LNCaP clone FGC (cell line): ENCODE measurements at regions not wholly inside any gene's neighbourhood (a gene's known extent, or its start where the extent isn't known, plus 50 kb on each side); places are given as distances from the start of the nearest gene placed in this dataset.

Experiments used
- DNase-seq: peaks from one replicate; pipeline ENCODE4 v3.0.0-alpha.2; 2011; ENCODE audit warnings: low read depth
- H3K4me3 ChIP-seq: 2 replicates; pipeline ENCODE4 v1.5.1; 2011; ENCODE audit warnings: mild to moderate bottlenecking, low read depth, low read length, control low read depth
- TF ChIP-seq, protein P1 (sequence below): IDR thresholded peaks from 2 replicates; pipeline ENCODE4 v1.5.1; 2012; ENCODE audit warnings: mild to moderate bottlenecking; ENCODE audit not compliant: control insufficient read depth, insufficient read depth; ENCODE audit errors: extremely low read depth

DNA sequence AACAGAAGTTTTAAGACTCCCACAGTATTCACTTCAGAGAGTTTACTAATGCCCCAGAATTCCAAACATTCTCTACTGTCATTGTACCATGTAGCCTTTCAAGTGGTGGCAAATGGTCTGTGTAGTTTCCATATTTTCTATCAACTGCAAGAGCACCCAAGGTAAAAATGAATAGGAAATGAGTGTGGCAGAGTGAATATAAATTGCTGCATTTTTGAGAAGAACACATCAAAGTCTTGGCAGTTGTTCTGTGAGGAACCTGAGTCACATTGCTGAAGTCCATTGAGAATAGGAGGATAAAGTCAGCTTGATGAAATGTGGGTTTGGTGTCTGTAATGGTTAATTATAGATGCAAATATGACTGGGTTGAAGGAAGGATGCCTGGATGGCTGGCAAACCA is 193.6 kb downstream of the AASDHPPT start:
- no peak overlapping the region for H3K4me3 ChIP-seq
- TF ChIP-seq, protein P1, sequence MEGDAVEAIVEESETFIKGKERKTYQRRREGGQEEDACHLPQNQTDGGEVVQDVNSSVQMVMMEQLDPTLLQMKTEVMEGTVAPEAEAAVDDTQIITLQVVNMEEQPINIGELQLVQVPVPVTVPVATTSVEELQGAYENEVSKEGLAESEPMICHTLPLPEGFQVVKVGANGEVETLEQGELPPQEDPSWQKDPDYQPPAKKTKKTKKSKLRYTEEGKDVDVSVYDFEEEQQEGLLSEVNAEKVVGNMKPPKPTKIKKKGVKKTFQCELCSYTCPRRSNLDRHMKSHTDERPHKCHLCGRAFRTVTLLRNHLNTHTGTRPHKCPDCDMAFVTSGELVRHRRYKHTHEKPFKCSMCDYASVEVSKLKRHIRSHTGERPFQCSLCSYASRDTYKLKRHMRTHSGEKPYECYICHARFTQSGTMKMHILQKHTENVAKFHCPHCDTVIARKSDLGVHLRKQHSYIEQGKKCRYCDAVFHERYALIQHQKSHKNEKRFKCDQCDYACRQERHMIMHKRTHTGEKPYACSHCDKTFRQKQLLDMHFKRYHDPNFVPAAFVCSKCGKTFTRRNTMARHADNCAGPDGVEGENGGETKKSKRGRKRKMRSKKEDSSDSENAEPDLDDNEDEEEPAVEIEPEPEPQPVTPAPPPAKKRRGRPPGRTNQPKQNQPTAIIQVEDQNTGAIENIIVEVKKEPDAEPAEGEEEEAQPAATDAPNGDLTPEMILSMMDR: no peak
- no peak for DNase-seq

DNA sequence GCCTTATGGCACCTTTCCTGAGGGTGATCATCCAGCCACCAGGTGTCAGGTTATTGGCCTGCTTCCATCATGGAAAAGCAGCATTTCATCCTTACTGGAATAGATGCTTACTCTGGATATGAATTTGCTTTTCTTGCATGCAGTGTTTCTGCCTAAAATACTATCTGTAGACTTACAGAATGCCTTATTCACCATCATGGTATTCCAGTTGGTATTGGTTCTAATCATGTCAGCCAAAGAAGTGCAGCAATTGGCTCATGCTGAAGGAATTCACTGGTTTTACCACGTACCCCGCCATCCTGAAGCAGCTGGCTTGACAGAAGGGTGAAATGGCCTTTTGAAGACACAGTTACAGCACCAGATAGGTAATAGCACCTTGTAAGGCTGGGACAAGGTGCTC is 194.2 kb downstream of the AASDHPPT start:
- no peak for DNase-seq
- TF ChIP-seq, protein P1: no peak
- H3K4me3 ChIP-seq: no peak overlapping the region

DNA sequence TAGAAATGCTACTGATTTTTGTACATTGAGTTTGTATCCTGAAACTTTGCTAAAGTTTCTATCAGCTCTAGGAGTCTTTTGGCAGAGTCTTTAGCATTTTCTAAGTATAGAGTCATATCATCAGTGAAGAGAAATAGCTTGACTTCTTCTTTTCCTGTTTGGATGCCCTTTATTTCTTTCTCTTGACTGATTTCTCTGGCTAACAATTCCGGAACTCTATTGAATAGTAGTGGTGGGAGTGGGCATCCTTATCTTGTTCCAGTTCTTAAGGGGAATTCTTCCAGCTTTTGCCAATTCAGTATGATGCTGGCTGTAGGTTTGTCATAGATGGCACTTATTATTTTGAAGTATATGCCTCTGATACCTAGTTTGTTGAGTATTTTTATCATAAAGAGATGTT is 197.7 kb downstream of the AASDHPPT start:
- DNase-seq: no peak
- no peak overlapping the region for H3K4me3 ChIP-seq
- TF ChIP-seq, protein P1: no peak

DNA sequence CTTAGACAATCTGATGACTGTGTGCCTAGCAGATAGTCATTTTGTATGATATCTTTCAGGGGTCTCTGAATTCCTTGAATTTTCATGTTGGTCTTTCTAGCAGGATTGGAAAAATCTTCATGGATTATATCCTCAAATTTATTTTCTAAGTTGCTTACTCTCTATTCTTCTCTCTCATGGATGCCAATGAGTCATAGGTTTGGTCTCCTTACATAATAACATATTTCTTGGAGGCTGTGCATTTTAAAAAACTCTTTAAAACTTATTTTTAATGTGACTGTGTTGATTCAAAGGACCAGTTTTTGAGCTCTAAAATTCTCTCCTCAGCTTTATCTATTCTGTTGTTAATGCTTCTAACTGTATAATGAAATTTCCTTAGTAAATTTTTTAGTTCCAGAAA is 198.7 kb downstream of the AASDHPPT start:
- no peak overlapping the region for H3K4me3 ChIP-seq
- TF ChIP-seq, protein P1: no peak
- no peak for DNase-seq

DNA sequence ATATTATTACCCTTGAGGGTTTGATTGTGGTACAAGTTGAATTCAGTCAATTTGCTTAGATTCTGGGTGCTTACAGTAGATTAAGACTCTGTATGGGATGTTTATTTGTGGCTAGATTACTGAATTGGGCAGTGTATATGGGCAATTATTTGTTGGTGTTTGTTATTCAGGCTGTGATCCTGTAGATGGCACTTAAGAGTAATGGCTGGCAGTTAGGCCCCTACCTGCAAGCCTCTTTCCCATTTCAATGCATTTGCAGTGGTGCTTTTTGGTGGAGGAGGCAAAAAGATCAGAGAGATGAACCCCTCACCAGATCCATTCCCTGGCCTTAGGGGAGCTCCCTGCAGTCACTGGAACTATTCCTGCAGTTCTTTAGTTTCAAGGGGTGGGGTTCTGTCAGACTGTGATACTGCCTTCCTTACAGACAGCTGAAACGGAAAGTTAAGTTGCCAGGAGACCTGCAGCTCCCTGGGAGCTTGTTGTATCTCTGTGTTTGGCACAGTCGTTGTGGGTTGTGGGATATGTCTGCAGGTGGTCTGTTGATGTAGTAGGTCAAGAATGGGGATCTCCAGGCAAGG is 199.5 kb downstream of the AASDHPPT start:
- H3K4me3 ChIP-seq: no peak overlapping the region
- DNase-seq: peak; percentile 1
- TF ChIP-seq, protein P1: peak; percentile 61

DNA sequence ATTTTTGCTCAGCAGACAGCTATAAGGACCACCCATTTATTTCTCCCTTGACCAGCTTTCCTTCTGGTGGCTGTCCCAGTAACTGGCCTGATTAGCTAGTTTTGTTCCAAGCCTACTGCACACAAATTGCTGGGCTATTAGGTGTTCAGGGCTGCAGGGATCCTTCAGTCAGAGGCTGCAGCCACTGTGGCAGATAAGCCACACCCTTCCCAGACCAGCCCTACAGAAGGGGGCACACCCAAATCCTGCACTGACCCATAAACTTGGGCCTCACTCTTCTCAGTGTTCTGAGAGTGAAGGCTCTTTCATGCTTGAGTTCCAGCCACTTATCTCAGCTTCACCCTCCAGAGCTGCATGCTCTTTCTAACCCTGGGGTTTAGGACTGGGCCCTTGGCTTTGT is 200.0 kb downstream of the AASDHPPT start:
- TF ChIP-seq, protein P1: no peak
- no peak for DNase-seq
- H3K4me3 ChIP-seq: no peak overlapping the region

DNA sequence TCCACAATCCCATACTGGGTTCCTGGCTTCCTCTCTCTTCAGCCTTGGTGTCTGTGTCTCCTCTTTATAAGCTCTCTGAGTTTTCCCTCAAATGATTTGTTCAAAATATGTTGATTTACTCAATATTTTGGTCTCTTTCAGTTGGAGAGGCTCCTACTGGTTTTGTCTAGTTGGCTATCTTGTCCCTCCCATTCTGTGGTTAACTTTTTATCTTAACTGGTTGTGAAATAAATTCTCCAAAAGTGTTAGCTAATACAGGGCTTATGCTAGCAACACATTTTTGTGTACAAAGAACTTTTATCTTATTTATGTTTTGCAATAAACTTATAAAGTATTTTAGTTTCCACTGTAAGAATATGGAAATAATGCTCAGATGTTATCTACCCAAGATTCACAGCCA is 200.9 kb downstream of the AASDHPPT start:
- no peak for DNase-seq
- TF ChIP-seq, protein P1: no peak
- no peak overlapping the region for H3K4me3 ChIP-seq
